ENCODE measurements at regions not wholly inside any gene's neighbourhood (a gene's known extent, or its start where the extent isn't known, plus 50 kb on each side); places are given as distances from the start of the nearest gene placed in this dataset.

- no peak for TF ChIP-seq SNAPC5 (CRISPR knock-in tag; IDR thresholded peaks at IDR 0.05; ENCODE audit: borderline replicate concordance)
- TF ChIP-seq, protein P1, sequence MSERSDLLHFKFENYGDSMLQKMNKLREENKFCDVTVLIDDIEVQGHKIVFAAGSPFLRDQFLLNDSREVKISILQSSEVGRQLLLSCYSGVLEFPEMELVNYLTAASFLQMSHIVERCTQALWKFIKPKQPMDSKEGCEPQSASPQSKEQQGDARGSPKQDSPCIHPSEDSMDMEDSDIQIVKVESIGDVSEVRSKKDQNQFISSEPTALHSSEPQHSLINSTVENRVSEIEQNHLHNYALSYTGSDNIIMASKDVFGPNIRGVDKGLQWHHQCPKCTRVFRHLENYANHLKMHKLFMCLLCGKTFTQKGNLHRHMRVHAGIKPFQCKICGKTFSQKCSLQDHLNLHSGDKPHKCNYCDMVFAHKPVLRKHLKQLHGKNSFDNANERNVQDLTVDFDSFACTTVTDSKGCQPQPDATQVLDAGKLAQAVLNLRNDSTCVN (CRISPR knock-in tag; IDR thresholded peaks at IDR 0.05; ENCODE audit: borderline replicate concordance) = no peak
- no peak for TF ChIP-seq GATA4 (IDR thresholded peaks at IDR 0.05; ENCODE audit: borderline replicate concordance, low read depth)
- TF ChIP-seq KAT7 (CRISPR knock-in tag; IDR thresholded peaks at IDR 0.05; ENCODE audit: borderline replicate concordance) = no peak
- no peak for TF ChIP-seq TBL1XR1 (IDR thresholded peaks at IDR 0.05; ENCODE audit: borderline replicate concordance, low read length, partially characterized antibody)
- TF ChIP-seq ZNF484 (CRISPR knock-in tag; IDR thresholded peaks at IDR 0.05; ENCODE audit: borderline replicate concordance, low read depth) = no peak
- TF ChIP-seq ISX (CRISPR knock-in tag; conservative IDR thresholded peaks at IDR 0.05) = no peak
- TF ChIP-seq TBX2 (CRISPR knock-in tag; IDR thresholded peaks at IDR 0.05; ENCODE audit: borderline replicate concordance) = no peak
- TF ChIP-seq TP53 (CRISPR knock-in tag; conservative IDR thresholded peaks at IDR 0.05) = no peak
- TF ChIP-seq, protein P2, sequence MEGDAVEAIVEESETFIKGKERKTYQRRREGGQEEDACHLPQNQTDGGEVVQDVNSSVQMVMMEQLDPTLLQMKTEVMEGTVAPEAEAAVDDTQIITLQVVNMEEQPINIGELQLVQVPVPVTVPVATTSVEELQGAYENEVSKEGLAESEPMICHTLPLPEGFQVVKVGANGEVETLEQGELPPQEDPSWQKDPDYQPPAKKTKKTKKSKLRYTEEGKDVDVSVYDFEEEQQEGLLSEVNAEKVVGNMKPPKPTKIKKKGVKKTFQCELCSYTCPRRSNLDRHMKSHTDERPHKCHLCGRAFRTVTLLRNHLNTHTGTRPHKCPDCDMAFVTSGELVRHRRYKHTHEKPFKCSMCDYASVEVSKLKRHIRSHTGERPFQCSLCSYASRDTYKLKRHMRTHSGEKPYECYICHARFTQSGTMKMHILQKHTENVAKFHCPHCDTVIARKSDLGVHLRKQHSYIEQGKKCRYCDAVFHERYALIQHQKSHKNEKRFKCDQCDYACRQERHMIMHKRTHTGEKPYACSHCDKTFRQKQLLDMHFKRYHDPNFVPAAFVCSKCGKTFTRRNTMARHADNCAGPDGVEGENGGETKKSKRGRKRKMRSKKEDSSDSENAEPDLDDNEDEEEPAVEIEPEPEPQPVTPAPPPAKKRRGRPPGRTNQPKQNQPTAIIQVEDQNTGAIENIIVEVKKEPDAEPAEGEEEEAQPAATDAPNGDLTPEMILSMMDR (CRISPR knock-in tag; IDR thresholded peaks at IDR 0.05) = no peak
- no peak for TF ChIP-seq STAG1 (CRISPR knock-in tag; IDR thresholded peaks at IDR 0.05)
- TF ChIP-seq JUNB (CRISPR knock-in tag; IDR thresholded peaks at IDR 0.05; ENCODE audit: borderline replicate concordance) = no peak
These were observed 296.2 kb downstream of the FOXA2 start for GRCh38 chr20:22288156-22288555.

Data from HepG2 (cell line).